Hippocampal formation (tissue), 2 donors: ENCODE measurements at regions not wholly inside any gene's neighbourhood (a gene's known extent, or its start where the extent isn't known, plus 50 kb on each side); places are given as distances from the start of the nearest gene placed in this dataset.

Experiments used
- DNase-seq, 2 donors: peaks; one replicate each; lab custom pipeline; 2025; lab: John Stamatoyannopoulos, UW

DNA sequence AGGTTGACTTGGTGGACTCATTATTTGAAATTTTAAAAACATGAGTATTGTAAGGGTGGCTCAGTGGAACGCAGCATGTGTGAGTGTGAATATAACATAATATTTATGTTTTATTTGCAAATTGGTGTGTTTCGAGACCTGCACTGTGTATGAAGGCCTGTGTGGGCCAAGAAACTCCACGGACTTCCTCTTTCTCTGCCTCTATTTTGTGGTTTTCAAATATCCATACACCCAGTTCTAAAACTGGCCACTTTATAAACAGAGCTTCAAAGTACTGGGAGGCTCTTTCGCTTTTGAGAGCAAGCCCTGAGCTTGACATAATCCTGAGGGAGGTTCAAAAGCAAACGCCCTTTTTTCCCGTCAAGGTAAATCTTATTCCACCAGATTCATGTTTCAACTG is 187.7 kb downstream of the GPAT3 start:
- DNase-seq: no peak

DNA sequence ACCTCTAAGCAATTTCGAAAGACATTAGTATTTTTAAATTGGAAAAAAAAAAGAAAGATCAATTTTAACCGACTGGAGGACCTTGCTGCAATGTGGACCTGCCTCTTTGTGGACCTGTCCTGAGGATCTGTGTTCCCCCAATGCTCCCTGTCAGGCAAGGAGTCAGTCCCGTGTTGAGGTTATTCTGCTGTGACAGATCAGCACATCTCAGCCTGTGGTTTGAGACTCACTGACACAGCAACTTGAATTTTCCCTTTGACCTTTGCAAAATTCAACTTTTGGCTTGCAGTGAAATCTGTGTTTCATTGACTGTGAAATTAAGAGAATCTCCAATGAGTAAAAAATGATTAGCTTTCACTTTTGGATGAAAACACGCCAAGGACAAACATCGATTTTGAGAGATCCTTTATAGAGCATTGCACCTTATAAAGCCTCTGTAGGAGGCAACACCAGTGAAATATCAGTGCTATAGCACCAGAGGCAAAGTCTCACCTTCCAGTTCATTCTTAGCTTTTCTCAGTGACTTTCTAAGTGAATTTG is 186.9 kb downstream of the GPAT3 start:
- DNase-seq: no peak

DNA sequence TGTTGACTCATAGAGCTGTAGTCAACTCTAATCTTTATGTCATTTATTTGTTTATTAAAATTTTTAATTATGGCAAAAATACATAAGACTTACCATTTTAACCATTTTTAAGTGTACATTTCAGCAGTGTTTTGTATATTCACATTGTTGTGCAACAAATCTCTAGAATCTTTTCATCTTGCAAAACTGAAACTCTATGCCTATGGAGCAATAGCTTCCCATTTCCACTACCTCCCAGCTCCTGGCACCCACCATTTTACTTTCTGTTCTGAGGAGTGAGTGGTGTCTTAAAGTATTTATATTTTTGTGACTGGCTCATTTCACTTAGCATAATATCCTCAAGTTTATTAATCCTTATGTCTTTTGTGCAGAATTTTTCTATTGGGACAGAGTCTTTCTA is 181.0 kb downstream of the GPAT3 start:
- no peak for DNase-seq

DNA sequence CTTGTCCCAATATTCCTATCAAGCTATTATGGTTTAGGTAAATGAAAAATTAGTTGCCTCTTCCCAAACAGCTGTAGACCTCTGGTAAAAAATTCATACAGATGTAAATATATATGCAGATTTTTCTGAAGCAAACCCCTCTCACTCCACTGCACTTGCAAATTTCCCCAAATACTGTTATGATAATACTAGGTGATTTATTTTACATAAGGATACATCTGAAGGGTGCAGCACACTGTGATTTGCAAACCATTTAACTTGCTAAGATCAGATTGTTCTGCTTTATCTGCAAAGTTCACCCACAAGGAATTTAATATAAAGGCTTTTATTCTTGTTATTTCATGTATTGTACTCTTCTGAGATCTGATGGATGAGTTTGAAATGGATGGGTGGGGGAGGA is 177.0 kb downstream of the GPAT3 start:
- no peak for DNase-seq

- DNase-seq: no peak
Measured at GRCh38 chr4:83709627-83710026, 173.7 kb downstream of the GPAT3 start.

- DNase-seq: no peak
Measured at GRCh38 chr4:83708500-83709175, 172.7 kb downstream of the GPAT3 start.

- no peak for DNase-seq
Measured at GRCh38 chr4:83704786-83705185, 168.9 kb downstream of the GPAT3 start.

DNA sequence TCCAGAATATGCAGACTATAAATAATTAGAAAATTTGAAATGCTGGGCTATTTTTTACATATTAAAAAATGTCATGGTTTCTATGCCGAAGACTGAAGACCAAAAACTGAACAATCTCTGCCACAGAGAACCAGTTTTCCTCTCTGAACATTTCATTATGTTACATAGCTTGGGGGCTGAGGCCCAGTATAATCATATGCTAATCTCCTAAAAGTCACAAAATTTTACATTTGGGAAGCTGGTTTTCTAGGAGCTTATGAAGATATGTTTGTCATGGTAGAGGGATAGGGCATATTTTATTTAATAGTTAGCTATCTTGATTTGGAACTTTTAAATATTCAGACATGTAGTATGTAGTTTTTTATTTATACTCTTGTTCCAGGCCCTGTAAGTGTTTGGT is 167.8 kb downstream of the GPAT3 start:
- no peak for DNase-seq

DNA sequence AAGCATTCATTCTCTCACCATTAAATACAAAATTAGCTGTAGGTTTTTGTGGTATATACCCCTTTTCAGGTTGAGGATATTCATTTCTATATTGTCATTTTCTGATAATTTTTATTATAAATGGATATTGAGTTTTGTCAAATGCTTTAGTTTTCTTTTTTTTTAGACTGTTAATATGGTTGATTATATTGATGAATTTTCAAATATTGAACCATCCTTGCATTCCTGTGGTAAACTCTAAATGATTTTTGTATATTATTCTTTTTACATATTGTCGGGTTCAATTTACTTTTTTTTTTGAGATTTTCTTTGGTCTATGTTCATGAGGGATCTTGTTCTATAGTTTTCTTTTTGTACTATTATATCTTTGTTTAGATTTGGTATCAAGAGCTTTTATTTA is 165.1 kb downstream of the GPAT3 start:
- DNase-seq: no peak

DNA sequence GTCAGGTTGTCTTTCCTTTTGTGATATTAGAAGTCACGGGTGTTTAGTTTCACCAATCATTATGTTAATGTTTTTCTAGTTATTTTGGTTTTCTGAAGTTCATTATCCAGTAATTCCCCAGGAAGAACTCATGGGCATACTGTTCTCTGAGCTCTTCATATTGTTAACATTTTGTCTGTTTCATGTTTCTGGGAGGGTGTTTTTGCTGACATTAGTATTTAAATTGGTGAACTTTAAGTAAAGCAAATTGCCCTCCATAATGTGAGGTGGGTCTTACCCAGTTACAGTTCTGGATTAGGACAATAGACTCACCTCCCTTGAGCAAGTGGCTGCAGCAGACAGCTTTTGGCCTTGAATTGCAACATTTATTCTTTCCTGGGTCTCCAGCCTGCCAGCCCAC is 163.4 kb downstream of the GPAT3 start:
- DNase-seq: no peak

DNA sequence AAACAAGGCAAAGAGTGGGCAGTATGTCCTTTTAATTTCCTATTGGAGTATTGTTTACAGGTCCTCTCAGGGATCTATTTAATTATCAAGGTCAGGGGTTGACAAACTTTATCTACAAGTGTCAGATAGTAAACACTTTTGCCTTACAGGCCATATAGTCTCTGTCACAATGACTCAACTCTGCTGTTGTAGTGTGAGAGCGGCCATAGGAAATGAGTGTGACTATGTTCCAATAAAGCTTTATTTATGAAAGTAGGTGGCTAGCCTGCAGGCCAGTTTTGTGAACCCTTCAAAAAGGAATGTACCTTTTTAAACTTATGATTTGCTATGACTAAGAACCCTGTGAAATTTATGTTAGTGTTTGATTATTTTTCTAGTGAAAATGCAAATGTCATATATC is 156.1 kb downstream of the GPAT3 start:
- DNase-seq: no peak

- no peak for DNase-seq
Measured at GRCh38 chr4:83686166-83686565, 150.3 kb downstream of the GPAT3 start.

DNA sequence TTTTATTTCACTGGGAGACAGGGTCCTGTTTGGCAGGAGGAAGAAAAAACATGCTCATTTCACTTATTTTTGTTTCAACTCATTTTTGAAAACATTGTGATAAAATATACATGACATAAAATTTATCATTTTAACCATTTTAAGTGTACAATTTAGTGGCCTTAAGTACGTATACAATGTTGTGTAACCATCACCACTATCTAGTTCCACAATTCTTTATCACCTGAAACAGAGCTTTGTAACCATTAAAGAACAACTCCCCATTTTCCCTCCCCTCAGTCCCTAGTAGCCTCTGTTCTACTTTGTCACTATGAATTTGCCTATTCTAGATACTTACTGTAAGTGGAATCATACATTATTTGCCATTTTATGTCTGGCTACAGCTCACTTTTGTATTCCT is 143.8 kb downstream of the GPAT3 start:
- DNase-seq: no peak

- DNase-seq: no peak
Measured at GRCh38 chr4:83679254-83679653, 143.3 kb downstream of the GPAT3 start.

- DNase-seq: no peak
Measured at GRCh38 chr4:83677656-83678055, 141.7 kb downstream of the GPAT3 start.

DNA sequence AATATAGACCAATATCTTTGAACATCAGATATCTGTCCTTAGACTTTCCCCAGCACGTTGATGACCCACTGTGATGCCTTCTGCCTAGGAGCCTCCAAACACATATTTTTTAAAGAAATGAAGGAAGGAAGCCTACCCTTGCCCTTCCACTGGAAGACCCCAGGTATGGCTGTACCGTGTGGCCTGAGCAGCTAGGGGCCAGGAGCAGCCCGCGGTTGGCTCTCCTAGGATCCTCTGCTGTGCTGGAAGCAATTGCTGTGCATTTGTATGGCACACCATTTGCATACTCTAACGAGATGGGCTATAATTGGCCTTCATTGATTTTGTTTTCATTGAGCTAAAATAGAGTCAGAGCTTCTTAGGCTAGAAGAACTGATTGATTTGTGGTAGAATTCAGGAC is 128.8 kb downstream of the GPAT3 start:
- DNase-seq: no peak

DNA sequence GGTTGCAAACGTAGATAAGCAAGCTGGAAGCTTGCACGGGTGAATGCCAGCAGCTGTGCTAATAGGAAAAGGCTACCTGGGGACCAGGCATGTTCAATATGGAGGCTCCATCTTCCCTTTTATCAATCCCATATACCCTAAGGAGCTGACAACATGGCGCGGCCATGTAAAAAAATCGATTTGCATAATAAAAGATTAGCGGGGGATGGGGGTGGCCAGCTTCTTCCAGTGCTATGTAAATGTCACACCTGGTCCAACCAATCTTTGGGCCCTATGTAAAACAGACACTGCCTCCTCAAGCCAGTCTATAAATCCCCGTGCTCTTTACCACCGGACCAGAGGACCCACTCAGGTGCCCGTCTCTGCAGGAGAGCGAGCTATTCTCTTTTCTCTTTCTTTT is 128.2 kb downstream of the GPAT3 start:
- DNase-seq: no peak

GRCh38 chr4:83662204-83662603 is 126.3 kb downstream of the GPAT3 start:
- no peak for DNase-seq

DNA sequence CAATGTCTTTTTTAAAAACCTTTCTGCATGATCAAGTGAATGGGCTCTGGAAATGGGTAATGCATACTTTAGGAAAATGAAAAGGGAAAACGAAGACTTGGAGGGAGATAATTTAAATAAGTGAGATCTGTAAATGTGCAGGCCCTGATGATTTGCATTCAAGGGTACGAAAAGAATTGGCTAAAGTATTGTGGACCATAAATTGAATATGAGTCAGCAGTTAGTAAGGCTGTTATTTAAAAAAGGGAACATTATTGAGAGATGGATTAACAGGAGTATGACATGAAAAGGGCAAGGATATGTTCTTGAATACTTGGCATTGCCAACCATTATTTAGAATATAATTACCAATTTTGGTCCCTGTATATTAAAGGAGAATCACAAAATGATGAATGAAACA is 125.5 kb downstream of the GPAT3 start:
- no peak for DNase-seq

DNA sequence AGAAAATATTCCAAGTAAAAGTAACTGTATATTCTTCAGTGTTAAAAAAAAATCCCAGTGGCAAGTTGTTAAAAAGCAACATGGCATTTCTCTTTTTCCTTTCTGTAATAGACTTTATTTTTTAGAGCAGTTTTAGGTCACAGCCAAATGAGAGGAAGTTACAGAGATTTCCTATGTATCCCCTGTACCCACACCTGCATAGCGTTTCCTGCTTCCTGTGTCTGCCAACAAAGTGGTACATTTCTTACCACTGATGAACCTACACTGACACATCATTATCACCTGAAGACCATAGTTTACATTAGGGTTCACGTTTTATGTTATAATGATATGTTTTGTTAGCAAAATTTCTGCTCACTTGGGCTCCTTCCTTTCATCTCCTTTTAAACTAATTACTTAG is 124.7 kb downstream of the GPAT3 start:
- DNase-seq: no peak

DNA sequence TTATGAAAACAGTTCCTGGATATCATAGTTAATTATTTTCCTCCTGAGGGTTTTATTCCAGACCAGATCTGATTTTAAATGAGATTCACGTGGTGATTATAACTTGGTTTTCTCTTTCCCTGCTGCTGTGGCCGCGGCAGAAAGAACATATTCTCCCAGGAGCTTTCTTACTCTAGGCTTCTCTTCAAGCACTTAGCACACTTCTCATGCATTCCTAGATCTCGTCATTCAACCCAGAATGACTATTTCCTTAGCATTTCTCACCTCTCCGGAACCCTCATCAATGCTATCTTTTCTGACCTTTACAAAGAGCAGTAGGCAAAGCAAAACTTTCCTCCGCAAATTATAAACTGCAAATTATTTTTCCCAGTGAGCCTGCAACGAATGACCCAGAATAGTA is 122.9 kb downstream of the GPAT3 start:
- no peak for DNase-seq

DNA sequence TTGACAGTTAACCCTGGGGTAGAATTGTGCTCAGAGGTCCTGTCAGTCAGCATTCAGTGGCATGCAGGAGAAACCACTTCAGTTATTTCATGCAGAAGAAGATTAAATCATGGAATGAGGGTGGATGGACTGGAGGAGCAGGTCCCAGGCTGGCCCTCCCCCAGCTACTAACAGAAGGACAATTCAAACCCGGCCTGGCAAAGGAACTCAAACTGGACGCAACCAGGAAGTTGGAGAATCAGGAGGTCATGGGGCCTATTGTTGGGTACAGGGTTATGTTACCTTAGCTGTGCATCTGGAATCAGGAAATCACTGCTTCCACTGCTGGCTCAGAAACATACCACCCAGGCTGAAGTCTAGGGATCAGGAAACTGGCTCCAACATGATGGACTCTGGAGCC is 121.4 kb downstream of the GPAT3 start:
- no peak for DNase-seq
